HS-27A (cell line): ENCODE measurements at regions not wholly inside any gene's neighbourhood (a gene's known extent, or its start where the extent isn't known, plus 50 kb on each side); places are given as distances from the start of the nearest gene placed in this dataset.

ENCODE experiments used
- DNase-seq: peaks from one replicate; pipeline ENCODE4 v3.0.0-alpha.2; 2012; ENCODE audit warnings: low read depth, missing footprints

GRCh38 chr20:7257099-7257498 is 489.6 kb downstream of the BMP2 start:
- no peak for DNase-seq

GRCh38 chr20:7257692-7258466 is 490.4 kb downstream of the BMP2 start:
- no peak for DNase-seq

- DNase-seq: no peak
These were observed 495.3 kb downstream of the BMP2 start for GRCh38 chr20:7262803-7263202.

- DNase-seq: no peak
These were observed 496.7 kb downstream of the BMP2 start for GRCh38 chr20:7264137-7264536.

- DNase-seq: no peak
These were observed 502.0 kb downstream of the BMP2 start for GRCh38 chr20:7269452-7269851.

GRCh38 chr20:7272512-7272911 is 505.0 kb downstream of the BMP2 start:
- no peak for DNase-seq

GRCh38 chr20:7274870-7275269 is 507.4 kb downstream of the BMP2 start:
- DNase-seq: no peak

GRCh38 chr20:7275645-7276237 is 508.3 kb downstream of the BMP2 start:
- DNase-seq: no peak

- peak; percentile 47 for DNase-seq
These were observed 518.6 kb downstream of the BMP2 start for GRCh38 chr20:7285918-7286556.

- DNase-seq: no peak
These were observed 523.9 kb downstream of the BMP2 start for GRCh38 chr20:7291323-7291943.

- no peak for DNase-seq
These were observed 524.5 kb downstream of the BMP2 start for GRCh38 chr20:7291946-7292345.

GRCh38 chr20:7294816-7295360 is 527.4 kb downstream of the BMP2 start:
- DNase-seq: no peak

- DNase-seq: no peak
These were observed 534.3 kb downstream of the BMP2 start for GRCh38 chr20:7301807-7302206.

GRCh38 chr20:7302250-7302649 is 534.8 kb downstream of the BMP2 start:
- no peak for DNase-seq

- no peak for DNase-seq
These were observed 538.5 kb downstream of the BMP2 start for GRCh38 chr20:7305976-7306375.

- DNase-seq: no peak
These were observed 540.7 kb downstream of the BMP2 start for GRCh38 chr20:7308163-7308562.

GRCh38 chr20:7313047-7313446 is 545.6 kb downstream of the BMP2 start:
- no peak for DNase-seq

GRCh38 chr20:7323957-7324356 is 556.5 kb downstream of the BMP2 start:
- no peak for DNase-seq

- no peak for DNase-seq
These were observed 560.3 kb downstream of the BMP2 start for GRCh38 chr20:7327810-7328209.

- DNase-seq: no peak
These were observed 563.4 kb downstream of the BMP2 start for GRCh38 chr20:7330850-7331249.

GRCh38 chr20:7332169-7332568 is 564.7 kb downstream of the BMP2 start:
- DNase-seq: no peak

- DNase-seq: no peak
These were observed 566.4 kb downstream of the BMP2 start for GRCh38 chr20:7333841-7334240.

GRCh38 chr20:7346026-7346425 is 578.5 kb downstream of the BMP2 start:
- DNase-seq: no peak
